Ectodermal cell (in vitro differentiated cells): ENCODE measurements at regions not wholly inside any gene's neighbourhood (a gene's known extent, or its start where the extent isn't known, plus 50 kb on each side); places are given as distances from the start of the nearest gene placed in this dataset.

Experiments used
- H3K27ac ChIP-seq: 2 replicates; pipeline ENCODE4 v1.7.0; 2013; ENCODE audit warnings: mild to moderate bottlenecking, low read depth, low read length; ENCODE audit not compliant: insufficient read depth, poor library complexity, severe bottlenecking
- H3K27me3 ChIP-seq: 2 replicates; pipeline ENCODE4 v1.7.0; 2013; ENCODE audit warnings: mild to moderate bottlenecking, low read length; ENCODE audit not compliant: insufficient read depth, control insufficient read depth, poor library complexity, severe bottlenecking
- H3K36me3 ChIP-seq: one replicate; pipeline ENCODE4 v1.7.0; 2013; ENCODE audit warnings: low read length; ENCODE audit not compliant: control insufficient read depth, insufficient read depth
- H3K4me1 ChIP-seq: one replicate; pipeline ENCODE4 v1.7.0; 2013; ENCODE audit warnings: low read length; ENCODE audit not compliant: control insufficient read depth, insufficient read depth
- H3K4me3 ChIP-seq: 2 replicates; pipeline ENCODE4 v1.7.0; 2013; ENCODE audit warnings: low read depth, low read length, control low read depth; ENCODE audit not compliant: insufficient read depth
- H3K9me3 ChIP-seq: 2 replicates; pipeline ENCODE4 v1.7.0; 2013; ENCODE audit warnings: mild to moderate bottlenecking, low read length, moderate library complexity; ENCODE audit not compliant: control insufficient read depth
- WGBS, 2 experiments: methylation state at CpG; one replicate each; pipeline ENCODE4 v1.1.7; 2013; ENCODE audit warnings: missing lambda C conversion rate in 2 of 2; 5-methylcytosine and 5-hydroxymethylcytosine counted together

DNA sequence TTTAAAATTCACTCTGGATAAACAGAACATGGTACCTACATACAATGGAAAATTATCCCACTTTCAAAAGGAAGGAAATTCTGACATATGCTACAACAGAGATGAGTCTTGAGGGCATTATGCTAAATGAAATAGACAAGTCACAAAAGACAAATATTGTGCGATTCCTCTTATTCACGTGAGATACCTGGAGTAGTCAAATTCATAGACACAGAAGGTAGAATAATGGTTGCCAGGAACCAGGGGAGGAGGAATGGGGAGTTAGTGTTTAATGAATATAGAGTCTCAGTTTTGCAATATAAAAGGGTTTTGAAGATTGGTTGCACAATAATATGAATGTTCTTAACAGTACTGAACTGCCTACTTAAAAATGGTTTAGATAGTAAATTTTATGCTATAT lies 69.8 kb upstream of the WAC start:
- H3K4me1 ChIP-seq = peaks cover 7% of the 10 kb centered on the region
- H3K9me3 ChIP-seq = no peaks in the 10 kb centered on the region
- WGBS, 2 experiments = 97% methylated on average over 2 of the region's 2 CpGs
- no peak overlapping the region for H3K4me3 ChIP-seq
- no peaks in the 10 kb centered on the region for H3K27me3 ChIP-seq
- no peak overlapping the region for H3K27ac ChIP-seq
- no peaks in the 10 kb centered on the region for H3K36me3 ChIP-seq

DNA sequence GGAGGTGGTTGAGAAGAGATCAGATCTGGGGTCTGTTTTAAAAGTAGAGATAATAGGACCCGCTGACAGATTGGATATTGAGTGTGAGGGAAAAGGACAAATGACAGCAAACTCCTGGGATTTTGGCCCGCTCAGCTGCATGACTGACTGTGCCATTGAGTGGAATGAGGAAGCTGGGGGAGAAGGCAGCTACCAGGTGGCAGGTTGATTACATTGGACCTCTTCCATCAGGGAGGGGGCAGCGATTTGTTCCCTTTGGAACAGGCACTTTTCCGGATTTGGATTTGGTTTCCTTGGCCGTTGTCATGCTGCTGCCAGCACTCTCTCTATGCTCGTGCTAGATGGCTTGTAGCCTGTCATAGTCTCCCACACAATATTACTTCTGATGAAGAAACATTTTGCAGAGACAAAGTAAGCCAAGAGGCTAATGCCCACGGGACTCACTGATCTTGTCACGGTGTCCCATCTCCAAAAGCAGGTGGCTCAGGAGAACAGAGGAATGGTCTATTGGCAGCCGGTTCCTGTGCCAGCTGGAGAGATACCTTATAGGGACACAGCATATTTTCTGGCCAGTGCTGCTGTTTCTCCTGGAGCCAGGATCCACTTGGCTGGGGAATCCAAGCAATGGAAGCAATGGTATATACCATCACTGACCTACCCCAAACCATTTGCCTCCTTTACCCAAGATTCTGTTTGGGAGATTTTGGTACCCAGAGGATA lies 69.1 kb upstream of the WAC start:
- Histone ChIP-seq H3K4me1 (peaks cover 7% of the 10 kb centered on the region), H3K27me3 (no peaks in the 10 kb centered on the region), H3K27ac (no peak overlapping the region), H3K9me3 (no peaks in the 10 kb centered on the region), H3K4me3 (no peak overlapping the region), H3K36me3 (no peaks in the 10 kb centered on the region)
- 94% methylated on average over 9 of the region's 9 CpGs for WGBS, 2 experiments

DNA sequence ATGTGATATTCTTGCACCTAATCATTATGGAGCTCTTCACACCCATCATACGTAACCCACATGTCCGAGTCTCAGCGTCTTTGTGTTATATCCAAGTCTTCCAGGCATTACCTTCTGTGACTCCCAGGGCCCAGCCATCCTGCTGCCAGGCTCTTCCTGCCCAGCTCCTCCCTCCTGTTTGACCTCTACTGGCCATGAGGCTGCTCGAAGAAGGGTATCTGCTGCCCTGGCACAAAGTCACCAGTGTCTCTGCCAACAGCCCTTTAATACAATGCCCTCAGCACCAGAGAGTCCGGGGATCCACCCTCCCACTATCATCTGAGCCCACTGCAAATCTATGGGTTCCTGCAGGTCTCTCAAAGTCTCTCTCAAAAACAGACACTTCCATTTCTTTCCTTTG lies 65.3 kb upstream of the WAC start:
- Histone ChIP-seq H3K4me3 (no peak overlapping the region), H3K36me3 (no peaks in the 10 kb centered on the region), H3K9me3 (no peaks in the 10 kb centered on the region), H3K4me1 (no peaks in the 10 kb centered on the region), H3K27me3 (no peaks in the 10 kb centered on the region), H3K27ac (no peak overlapping the region)
- WGBS, 2 experiments = 93 to 96% methylated on average over 5 of the region's 5 CpGs

DNA sequence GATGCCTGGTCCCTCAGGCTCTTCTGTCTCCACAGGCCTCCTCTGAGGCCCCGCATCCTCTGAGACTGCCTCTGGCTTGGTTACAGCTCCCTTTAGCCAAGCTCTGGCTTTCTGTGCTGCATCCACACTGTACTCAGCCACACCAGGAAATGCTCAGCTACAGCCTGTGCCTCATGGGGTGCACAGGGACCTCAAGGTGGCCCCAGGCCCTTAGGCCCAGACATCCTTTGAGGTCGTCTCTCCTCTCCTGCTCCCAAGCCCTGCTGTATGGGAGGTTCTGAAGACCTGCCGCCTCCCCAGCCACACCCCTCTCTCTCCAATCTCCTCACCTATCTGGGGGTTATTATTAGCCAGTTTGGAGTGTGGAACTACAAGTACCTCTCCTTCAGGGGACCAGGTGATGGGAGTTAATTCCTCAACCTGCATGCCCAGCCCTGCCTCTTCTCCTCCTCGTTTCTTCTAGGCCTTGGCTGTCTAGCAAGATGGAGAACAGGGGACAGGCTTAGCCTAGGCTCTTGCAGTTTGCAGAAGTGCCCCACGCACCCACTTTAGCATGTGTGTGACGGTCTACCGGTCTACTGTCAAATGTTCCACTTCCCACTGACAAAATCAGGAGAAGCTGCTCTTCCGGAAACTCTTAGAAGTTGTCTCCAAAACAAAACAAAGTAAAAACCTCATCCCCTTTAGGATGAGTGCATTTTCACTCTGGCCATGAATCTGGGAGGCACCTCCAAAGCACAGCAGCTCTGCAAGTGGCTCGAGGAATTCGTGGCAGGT lies 64.0 kb upstream of the WAC start:
- Histone ChIP-seq H3K4me1 (no peaks in the 10 kb centered on the region), H3K36me3 (no peaks in the 10 kb centered on the region), H3K4me3 (no peak overlapping the region), H3K27me3 (no peaks in the 10 kb centered on the region), H3K9me3 (no peaks in the 10 kb centered on the region), H3K27ac (no peak overlapping the region)
- 89 to 90% methylated on average over 9 to 10 of the region's 10 CpGs for WGBS, 2 experiments

DNA sequence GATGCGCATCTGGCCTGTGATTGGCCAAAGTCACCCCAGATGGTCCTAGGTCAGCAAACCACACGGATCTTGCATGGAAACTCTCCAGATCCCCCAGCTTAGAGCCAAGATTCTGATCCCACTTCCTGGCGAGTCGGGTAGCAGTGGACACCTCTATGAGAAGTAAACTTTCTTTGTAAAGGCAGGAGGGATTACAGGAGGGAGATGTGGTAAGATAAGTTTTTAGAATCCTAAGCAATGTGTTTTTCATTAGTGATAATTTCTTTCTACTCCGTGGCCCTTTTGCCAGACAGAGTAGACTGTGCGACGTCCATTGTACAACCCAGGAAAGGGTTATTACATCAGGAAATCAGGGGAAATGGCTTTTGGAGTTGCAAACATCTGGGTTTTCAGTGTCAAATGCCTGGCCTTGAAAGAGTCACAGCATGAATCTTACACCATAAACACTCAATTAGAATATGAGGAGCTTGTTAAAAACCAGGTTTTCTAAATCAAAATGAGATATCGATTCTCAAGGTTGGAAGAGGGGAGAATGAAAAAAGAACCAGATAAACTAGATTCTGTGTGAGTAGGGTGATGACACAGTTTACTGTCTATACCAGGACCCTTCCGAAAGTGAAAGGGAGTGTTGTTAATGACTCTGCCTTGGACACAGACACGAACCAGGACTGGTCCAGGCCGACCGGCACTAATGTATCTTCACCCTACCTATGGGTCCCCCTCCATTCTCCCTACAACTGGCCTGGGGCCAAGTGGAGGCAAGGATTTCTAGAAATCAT lies 61.9 kb upstream of the WAC start:
- Histone ChIP-seq H3K27ac (no peak overlapping the region), H3K36me3 (no peaks in the 10 kb centered on the region), H3K9me3 (no peaks in the 10 kb centered on the region), H3K27me3 (no peaks in the 10 kb centered on the region), H3K4me3 (no peak overlapping the region), H3K4me1 (no peaks in the 10 kb centered on the region)
- 87 to 89% methylated on average over 12 of the region's 12 CpGs for WGBS, 2 experiments

DNA sequence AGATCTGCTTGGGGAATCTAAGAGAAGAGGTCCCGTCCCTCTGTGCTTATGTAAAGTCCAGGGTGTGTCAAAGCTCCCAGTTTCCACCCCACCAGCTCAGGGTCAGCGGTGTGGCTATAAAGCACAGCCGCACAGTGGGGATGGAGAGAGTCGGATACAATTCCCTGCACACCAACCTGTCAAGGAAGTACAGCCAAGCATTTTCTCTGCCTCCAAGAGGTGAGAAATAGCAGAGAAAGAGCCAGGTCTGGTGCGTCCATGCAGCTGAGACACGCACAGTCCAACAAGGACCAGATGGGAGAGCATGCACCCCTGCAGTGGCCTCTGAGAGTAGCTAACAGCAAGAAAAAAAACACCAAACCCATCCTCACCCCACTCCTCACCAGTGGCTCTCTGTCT lies 61.3 kb upstream of the WAC start:
- H3K36me3 ChIP-seq = no peaks in the 10 kb centered on the region
- 90 to 97% methylated on average over 6 of the region's 6 CpGs for WGBS, 2 experiments
- no peak overlapping the region for H3K4me3 ChIP-seq
- no peaks in the 10 kb centered on the region for H3K9me3 ChIP-seq
- no peaks in the 10 kb centered on the region for H3K4me1 ChIP-seq
- H3K27me3 ChIP-seq = no peaks in the 10 kb centered on the region
- no peak overlapping the region for H3K27ac ChIP-seq

DNA sequence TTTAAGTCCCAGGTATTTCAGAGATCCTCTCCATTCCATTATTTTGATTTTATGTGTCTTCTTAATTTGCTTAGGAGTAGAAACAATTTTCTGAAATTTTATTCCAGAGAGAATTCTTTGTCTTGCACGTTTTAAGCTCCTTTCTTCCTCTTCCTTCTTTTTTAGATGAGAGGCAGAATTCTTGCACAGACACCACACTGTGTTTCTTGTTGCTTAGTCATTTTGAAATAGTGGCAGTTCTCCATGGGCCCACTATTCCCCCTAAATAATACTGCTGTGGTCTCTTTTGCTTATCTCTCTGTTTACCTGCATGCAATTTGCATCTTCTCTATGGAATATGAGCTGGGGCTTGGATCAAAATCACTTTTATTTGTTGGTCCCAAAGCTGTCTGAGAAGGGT lies 54.3 kb upstream of the WAC start:
- Histone ChIP-seq H3K9me3 (no peaks in the 10 kb centered on the region), H3K4me1 (no peaks in the 10 kb centered on the region), H3K4me3 (no peak overlapping the region), H3K27ac (no peak overlapping the region), H3K27me3 (no peaks in the 10 kb centered on the region), H3K36me3 (no peaks in the 10 kb centered on the region)
- WGBS, 2 experiments = 57 to 79% methylated on average over 1 of the region's 1 CpG

DNA sequence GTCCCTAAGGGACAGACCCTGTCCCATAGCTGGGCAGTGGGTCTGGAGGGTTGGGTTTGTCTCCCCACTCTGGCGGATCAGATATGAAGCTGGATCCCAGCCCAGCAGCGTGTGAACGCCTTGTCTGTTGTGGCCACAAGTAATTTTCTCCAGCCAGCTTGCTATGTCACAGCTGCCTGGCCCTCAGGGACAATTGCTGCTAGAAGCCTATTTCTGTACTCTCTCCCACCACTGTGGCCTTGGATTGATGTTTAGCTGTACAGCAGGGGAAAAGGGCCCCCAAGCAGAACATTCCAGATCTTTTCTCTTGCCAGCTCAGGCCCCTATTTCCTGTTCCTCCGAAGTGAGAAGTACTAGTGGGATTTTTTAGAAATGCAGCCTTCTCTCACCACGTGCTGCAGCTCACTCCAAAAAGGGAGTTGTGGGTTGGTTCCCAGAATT lies 53.5 kb upstream of the WAC start:
- no peaks in the 10 kb centered on the region for H3K9me3 ChIP-seq
- no peaks in the 10 kb centered on the region for H3K4me1 ChIP-seq
- 87 to 92% methylated on average over 5 of the region's 5 CpGs for WGBS, 2 experiments
- no peak overlapping the region for H3K4me3 ChIP-seq
- H3K36me3 ChIP-seq = no peaks in the 10 kb centered on the region
- no peaks in the 10 kb centered on the region for H3K27me3 ChIP-seq
- no peak overlapping the region for H3K27ac ChIP-seq

DNA sequence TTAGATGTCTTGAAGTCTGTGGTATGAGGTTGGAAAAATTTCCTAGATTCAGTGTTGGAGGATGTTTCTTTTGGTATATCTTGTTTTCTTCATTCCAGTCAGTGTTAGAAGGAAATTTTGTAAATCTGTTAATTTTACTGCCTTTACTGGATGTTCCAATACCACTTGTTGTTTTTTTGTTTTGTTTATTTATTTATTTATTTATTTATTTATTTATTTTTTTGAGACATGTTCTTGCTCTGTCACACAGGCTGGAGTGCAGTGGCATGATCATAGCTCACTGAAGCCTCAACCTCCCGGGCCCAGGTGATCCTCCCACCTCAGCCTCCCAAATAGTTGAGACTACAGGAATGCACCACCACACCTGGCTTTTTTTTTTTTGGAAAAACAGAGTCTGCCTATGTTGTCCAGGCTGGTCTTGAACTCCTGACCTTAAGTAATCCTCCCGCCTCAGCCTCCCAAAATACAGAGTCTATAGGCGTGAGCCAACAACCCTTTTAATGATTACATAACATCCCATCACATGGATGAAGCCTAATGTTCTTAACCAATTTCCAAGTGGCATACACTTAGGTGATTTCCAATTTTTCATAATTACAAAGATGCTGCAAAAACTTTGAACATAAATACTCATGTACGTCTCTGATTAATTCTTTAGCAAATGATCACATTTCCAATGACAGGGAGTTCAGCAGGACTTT lies 52.8 kb upstream of the WAC start:
- H3K9me3 ChIP-seq = no peaks in the 10 kb centered on the region
- no peak overlapping the region for H3K4me3 ChIP-seq
- 93% methylated on average over 4 of the region's 4 CpGs for WGBS, 2 experiments
- no peaks in the 10 kb centered on the region for H3K4me1 ChIP-seq
- no peak overlapping the region for H3K27ac ChIP-seq
- H3K36me3 ChIP-seq = no peaks in the 10 kb centered on the region
- H3K27me3 ChIP-seq = no peaks in the 10 kb centered on the region

DNA sequence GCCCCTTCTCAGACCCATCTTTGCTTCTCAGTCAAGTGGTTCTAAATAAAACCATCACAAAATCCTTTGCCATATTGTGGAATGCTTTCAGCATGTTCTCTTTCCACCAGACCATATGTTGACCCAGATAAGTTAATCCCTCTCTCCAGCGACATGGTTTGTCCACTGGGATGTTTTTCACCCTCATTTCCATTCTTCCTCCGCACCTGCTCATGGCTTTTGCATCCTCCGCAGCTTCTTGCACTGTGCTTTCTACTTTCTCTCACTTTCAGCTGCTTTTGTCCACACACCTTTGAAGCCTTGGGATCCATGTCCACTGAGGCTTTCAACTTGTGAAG lies 52.3 kb upstream of the WAC start:
- Histone ChIP-seq H3K9me3 (no peaks in the 10 kb centered on the region), H3K27me3 (no peaks in the 10 kb centered on the region), H3K4me1 (no peaks in the 10 kb centered on the region), H3K36me3 (no peaks in the 10 kb centered on the region), H3K27ac (no peak overlapping the region), H3K4me3 (no peak overlapping the region)
- WGBS, 2 experiments = 93 to 95% methylated on average over 3 of the region's 3 CpGs
